ENCODE measurements at regions not wholly inside any gene's neighbourhood (a gene's known extent, or its start where the extent isn't known, plus 50 kb on each side); places are given as distances from the start of the nearest gene placed in this dataset.

- no peak for TF ChIP-seq CTCF (IDR thresholded peaks at IDR 0.05; ENCODE audit: low read length)
- TF ChIP-seq EZH2 (optimal IDR thresholded peaks at IDR 0.05; ENCODE audit: low read depth, low read length), result no peak
These were observed 471.3 kb upstream of the DAB2 start for GRCh38 chr5:39896104-39896503.

All from MM.1S (cell line).